ENCODE measurements at regions not wholly inside any gene's neighbourhood (a gene's known extent, or its start where the extent isn't known, plus 50 kb on each side); places are given as distances from the start of the nearest gene placed in this dataset.

DNA sequence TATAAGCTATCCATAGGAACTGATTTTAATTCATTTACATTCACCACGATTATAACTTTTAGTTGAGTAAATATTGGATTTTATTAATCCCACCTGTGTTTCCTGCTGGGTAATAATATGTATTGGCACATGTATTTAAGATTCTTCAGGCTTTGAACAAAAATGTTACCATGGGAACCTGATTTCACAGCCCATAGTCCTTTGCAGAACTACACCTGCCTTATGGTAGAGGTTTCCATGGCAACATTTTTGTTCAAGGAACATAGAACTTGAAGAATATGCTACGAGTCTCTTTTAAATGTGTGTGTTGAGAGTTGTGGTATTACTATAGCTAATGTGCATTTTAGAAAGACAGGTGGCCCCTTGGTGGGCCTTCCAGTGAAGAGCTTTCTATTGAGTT, 317.4 kb downstream of the SAMD5 start:
- 58% methylated on average over 1 of the region's 2 CpGs for WGBS (ENCODE audit: insufficient coverage)
- H3K36me3 ChIP-seq (ENCODE audit: control insufficient read depth, insufficient read depth, low read length): no peaks in the 10 kb centered on the region
- no peak overlapping the region for H3K4me3 Mint-ChIP-seq
- DNase-seq (no peak), ATAC-seq (no peak)
- H3K4me1 ChIP-seq (ENCODE audit: control insufficient read depth, insufficient read depth, low read length): no peaks in the 10 kb centered on the region
- H3K27ac ChIP-seq (ENCODE audit: low read length): no peak overlapping the region
- intact Hi-C loops (cut with micrococcal nuclease): no loop called here
- no peaks in the 10 kb centered on the region for H3K27me3 Mint-ChIP-seq (ENCODE audit: low read depth in 2 of 2)
- H3K4me1 Mint-ChIP-seq: no peaks in the 10 kb centered on the region
- H3K4me3 ChIP-seq (ENCODE audit: low read length): no peak overlapping the region
- H3K9me3 ChIP-seq (ENCODE audit: control insufficient read depth, insufficient read depth, low read length): no peaks in the 10 kb centered on the region
- H3K27ac Mint-ChIP-seq: no peak overlapping the region
- H3K9me3 Mint-ChIP-seq: peaks cover 2 to 4% of the 10 kb centered on the region in 2 donors
- TF ChIP-seq, protein P1, sequence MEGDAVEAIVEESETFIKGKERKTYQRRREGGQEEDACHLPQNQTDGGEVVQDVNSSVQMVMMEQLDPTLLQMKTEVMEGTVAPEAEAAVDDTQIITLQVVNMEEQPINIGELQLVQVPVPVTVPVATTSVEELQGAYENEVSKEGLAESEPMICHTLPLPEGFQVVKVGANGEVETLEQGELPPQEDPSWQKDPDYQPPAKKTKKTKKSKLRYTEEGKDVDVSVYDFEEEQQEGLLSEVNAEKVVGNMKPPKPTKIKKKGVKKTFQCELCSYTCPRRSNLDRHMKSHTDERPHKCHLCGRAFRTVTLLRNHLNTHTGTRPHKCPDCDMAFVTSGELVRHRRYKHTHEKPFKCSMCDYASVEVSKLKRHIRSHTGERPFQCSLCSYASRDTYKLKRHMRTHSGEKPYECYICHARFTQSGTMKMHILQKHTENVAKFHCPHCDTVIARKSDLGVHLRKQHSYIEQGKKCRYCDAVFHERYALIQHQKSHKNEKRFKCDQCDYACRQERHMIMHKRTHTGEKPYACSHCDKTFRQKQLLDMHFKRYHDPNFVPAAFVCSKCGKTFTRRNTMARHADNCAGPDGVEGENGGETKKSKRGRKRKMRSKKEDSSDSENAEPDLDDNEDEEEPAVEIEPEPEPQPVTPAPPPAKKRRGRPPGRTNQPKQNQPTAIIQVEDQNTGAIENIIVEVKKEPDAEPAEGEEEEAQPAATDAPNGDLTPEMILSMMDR (IDR thresholded peaks at IDR 0.05): no peak
- no peaks in the 10 kb centered on the region for H3K36me3 Mint-ChIP-seq
- H3K27me3 ChIP-seq (ENCODE audit: control insufficient read depth, insufficient read depth, low read length): no peaks in the 10 kb centered on the region

DNA sequence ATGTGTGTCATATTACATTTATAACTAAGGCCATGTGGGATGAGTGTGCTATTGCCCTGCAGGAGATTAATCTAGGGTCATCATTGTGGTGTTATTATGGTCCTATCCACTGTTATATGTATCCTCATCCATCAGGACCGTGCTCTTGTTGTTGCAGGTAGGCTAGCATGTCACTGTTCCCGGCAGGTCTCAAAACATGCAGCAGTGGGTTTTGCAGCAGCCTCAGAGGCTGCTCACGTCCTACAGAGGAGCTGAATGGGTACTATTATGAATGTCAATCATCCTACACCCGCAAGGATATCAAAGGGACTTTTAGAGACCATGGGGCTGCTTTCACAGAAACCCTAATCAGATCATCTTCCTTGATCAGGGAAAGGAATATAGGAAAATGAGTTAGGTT, 318.2 kb downstream of the SAMD5 start:
- WGBS (ENCODE audit: insufficient coverage): 91% methylated on average over 3 of the region's 4 CpGs

DNA sequence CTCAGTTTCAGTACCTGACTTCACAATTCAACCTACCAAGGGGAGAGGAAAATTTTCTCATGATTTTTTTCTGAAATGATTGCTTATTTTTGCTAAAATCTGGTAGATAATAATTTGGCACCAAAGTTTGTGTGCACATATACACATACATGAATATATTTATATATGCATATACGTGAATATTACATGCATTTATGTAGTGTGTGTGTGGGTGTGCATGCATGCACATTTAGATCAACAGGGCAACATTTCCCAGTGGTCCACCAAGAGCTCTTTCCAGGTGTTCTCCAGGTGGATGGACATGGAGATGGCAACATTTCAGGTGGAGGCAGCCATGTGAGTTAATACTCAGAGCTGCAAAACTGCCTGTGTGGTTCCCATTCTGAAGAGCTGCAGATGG, 320.9 kb downstream of the SAMD5 start:
- Mint-ChIP-seq H3K27me3 (ENCODE audit: low read depth in 2 of 2) (no peaks in the 10 kb centered on the region), H3K9me3 (peaks cover 5 to 11% of the 10 kb centered on the region in 2 donors), H3K4me3 (no peak overlapping the region), H3K27ac (no peak overlapping the region), H3K4me1 (no peaks in the 10 kb centered on the region), H3K36me3 (no peaks in the 10 kb centered on the region)
- TF ChIP-seq, protein P1 (IDR thresholded peaks at IDR 0.05): no peak
- Histone ChIP-seq H3K36me3 (ENCODE audit: control insufficient read depth, insufficient read depth, low read length) (no peaks in the 10 kb centered on the region), H3K9me3 (ENCODE audit: control insufficient read depth, insufficient read depth, low read length) (no peaks in the 10 kb centered on the region), H3K27me3 (ENCODE audit: control insufficient read depth, insufficient read depth, low read length) (no peaks in the 10 kb centered on the region), H3K4me1 (ENCODE audit: control insufficient read depth, insufficient read depth, low read length) (no peaks in the 10 kb centered on the region), H3K27ac (ENCODE audit: low read length) (no peak overlapping the region), H3K4me3 (ENCODE audit: low read length) (no peak overlapping the region)
- DNase-seq (no peak), ATAC-seq (no peak)
- WGBS (ENCODE audit: insufficient coverage): 100% methylated on average over 1 of the region's 1 CpG
- intact Hi-C loops (cut with micrococcal nuclease): no loop called here

More for the DNA sequence above, 318.2 kb downstream of the SAMD5 start:
- intact Hi-C loops (cut with micrococcal nuclease): no loop called here
- no peak overlapping the region for H3K27ac ChIP-seq (ENCODE audit: low read length)
- Mint-ChIP-seq H3K36me3 (no peaks in the 10 kb centered on the region), H3K27me3 (ENCODE audit: low read depth in 2 of 2) (no peaks in the 10 kb centered on the region), H3K4me3 (no peak overlapping the region), H3K27ac (no peak overlapping the region), H3K9me3 (peaks cover 2 to 4% of the 10 kb centered on the region in 2 donors), H3K4me1 (no peaks in the 10 kb centered on the region)
- no peaks in the 10 kb centered on the region for H3K36me3 ChIP-seq (ENCODE audit: control insufficient read depth, insufficient read depth, low read length)
- no peaks in the 10 kb centered on the region for H3K9me3 ChIP-seq (ENCODE audit: control insufficient read depth, insufficient read depth, low read length)
- H3K4me3 ChIP-seq (ENCODE audit: low read length): no peak overlapping the region
- H3K27me3 ChIP-seq (ENCODE audit: control insufficient read depth, insufficient read depth, low read length): no peaks in the 10 kb centered on the region
- no peak for ATAC-seq
- no peak for DNase-seq
- H3K4me1 ChIP-seq (ENCODE audit: control insufficient read depth, insufficient read depth, low read length): no peaks in the 10 kb centered on the region
- TF ChIP-seq, protein P1 (IDR thresholded peaks at IDR 0.05): no peak

DNA sequence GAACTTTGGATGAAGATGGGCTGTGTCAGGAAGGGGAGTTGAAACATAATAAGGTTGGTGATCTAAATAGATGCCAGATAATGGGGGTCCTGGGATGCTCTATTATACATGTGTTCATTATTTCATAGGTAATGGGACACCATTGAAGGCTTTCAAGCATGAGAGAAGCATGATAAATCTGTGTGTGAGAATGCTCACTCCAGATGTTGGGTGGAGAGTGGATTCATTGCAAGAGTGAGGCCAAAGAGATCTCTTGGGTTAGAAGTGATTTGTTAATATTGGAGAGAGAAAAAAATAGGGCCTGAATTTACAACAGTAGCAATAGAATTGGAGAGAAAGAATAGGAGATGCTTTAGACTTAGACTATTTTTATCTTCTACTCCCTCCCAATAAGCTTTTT, 321.3 kb downstream of the SAMD5 start:
- Histone ChIP-seq H3K4me3 (ENCODE audit: low read length) (no peak overlapping the region), H3K9me3 (ENCODE audit: control insufficient read depth, insufficient read depth, low read length) (no peaks in the 10 kb centered on the region), H3K4me1 (ENCODE audit: control insufficient read depth, insufficient read depth, low read length) (no peaks in the 10 kb centered on the region), H3K27ac (ENCODE audit: low read length) (no peak overlapping the region), H3K36me3 (ENCODE audit: control insufficient read depth, insufficient read depth, low read length) (no peaks in the 10 kb centered on the region), H3K27me3 (ENCODE audit: control insufficient read depth, insufficient read depth, low read length) (no peaks in the 10 kb centered on the region)
- Mint-ChIP-seq H3K4me1 (no peaks in the 10 kb centered on the region), H3K27ac (no peak overlapping the region), H3K4me3 (no peak overlapping the region), H3K36me3 (no peaks in the 10 kb centered on the region), H3K27me3 (ENCODE audit: low read depth in 2 of 2) (no peaks in the 10 kb centered on the region), H3K9me3 (peaks cover 5 to 11% of the 10 kb centered on the region in 2 donors)
- TF ChIP-seq, protein P1 (IDR thresholded peaks at IDR 0.05): no peak
- DNase-seq (no peak), ATAC-seq (no peak)
- intact Hi-C loops (cut with micrococcal nuclease): no loop called here
